Activated CD4-positive, alpha-beta memory T cell treated with anti-CD3 and anti-CD28 coated beads, Interleukin-2, amount 10 ng/mL, durations not matched to agents 7 days and 5 days (primary cell): ENCODE measurements at regions not wholly inside any gene's neighbourhood (a gene's known extent, or its start where the extent isn't known, plus 50 kb on each side); places are given as distances from the start of the nearest gene placed in this dataset.

Source experiments
- CTCF ChIA-PET: fragments of 350-600 bp; sonication (Branson Sonifier 250); formaldehyde crosslinking; loops from one replicate; lab custom pipeline; 2021; ENCODE audit warnings: antibody characterized with exemption, inconsistent platforms; lab: Charles Lee
- POLR2A ChIA-PET: fragments of 350-600 bp; sonication (Branson Sonifier 250); formaldehyde crosslinking; loops from one replicate; lab custom pipeline; 2021; ENCODE audit warnings: antibody characterized with exemption; lab: Charles Lee
- DNase-seq: peaks from one replicate; pipeline ENCODE4 v3.0.0-alpha.2; 2020
- H3K27ac Mint-ChIP-seq: one replicate; pipeline ENCODE4 v1.8.0; 2021; ENCODE audit warnings: mild to moderate bottlenecking, mixed read lengths
- H3K27me3 Mint-ChIP-seq: one replicate; pipeline ENCODE4 v1.8.0; 2021; ENCODE audit warnings: mixed read lengths
- H3K36me3 Mint-ChIP-seq: one replicate; pipeline ENCODE4 v1.8.0; 2021; ENCODE audit warnings: low read depth, mixed read lengths
- H3K4me1 Mint-ChIP-seq: one replicate; pipeline ENCODE4 v1.8.0; 2021; ENCODE audit warnings: mixed read lengths
- H3K4me3 Mint-ChIP-seq: one replicate; pipeline ENCODE4 v1.8.0; 2021; ENCODE audit warnings: mild to moderate bottlenecking, mixed read lengths
- H3K9me3 Mint-ChIP-seq: one replicate; pipeline ENCODE4 v1.8.0; 2021; ENCODE audit warnings: mixed read lengths

DNA sequence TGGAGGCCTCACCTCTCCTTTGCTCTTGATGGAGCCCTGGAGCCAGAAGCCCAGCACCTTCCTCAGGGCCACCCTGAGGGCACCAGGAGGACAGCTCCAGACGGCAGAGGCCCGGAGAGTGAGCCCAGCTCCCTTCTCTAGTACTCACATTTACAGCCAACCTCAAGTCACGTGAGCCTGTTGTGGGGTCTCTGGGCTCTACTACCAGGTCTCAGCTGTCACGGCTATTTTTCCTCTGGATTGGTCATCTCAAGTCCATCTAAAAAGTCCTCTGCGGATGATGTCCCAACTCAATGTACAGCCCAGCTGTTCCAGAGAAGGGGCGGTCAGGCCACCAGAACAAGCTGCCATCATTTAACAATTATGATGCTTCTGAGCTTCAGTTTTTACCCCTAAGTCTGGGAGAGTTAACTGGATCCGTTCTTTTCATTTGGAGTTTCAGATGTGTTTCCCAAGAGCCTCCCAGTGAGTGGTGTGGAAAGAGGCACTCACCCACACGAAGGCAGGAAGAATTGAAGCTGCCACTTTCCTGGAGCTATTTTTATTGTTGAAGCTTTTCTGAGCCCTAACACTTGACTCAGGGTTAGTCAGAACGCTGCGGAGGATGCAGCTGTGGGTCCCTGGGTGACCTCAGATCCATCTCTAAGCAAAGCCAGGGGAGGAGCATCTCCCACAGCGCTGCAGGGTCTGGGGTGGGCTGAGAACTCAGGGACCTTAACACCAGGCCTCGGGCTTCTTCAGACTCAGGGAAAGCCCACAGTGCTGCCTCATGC is 143.5 kb upstream of the UBL3 start:
- Mint-ChIP-seq H3K9me3 (no peaks in the 10 kb centered on the region), H3K4me1 (no peaks in the 10 kb centered on the region), H3K27ac (no peak overlapping the region), H3K4me3 (no peak overlapping the region), H3K27me3 (no peaks in the 10 kb centered on the region), H3K36me3 (no peaks in the 10 kb centered on the region)
- POLR2A ChIA-PET, result interaction anchor here (0.8 kb wide), 1 partner anchor 58 kb away, joined by 3 read pairs; no protein-coding TSS in a partner anchor
- CTCF ChIA-PET, result interaction anchor here (0.7 kb wide), 1 partner anchor 30 kb away, joined by 4 read pairs; no protein-coding TSS in a partner anchor
- DNase-seq, result no peak

GRCh38 chr13:29993196-29993595 is 142.8 kb upstream of the UBL3 start:
- no peak for DNase-seq
- no peak overlapping the region for H3K4me3 Mint-ChIP-seq
- H3K9me3 Mint-ChIP-seq, result peaks cover 1% of the 10 kb centered on the region
- H3K4me1 Mint-ChIP-seq, result no peaks in the 10 kb centered on the region
- H3K36me3 Mint-ChIP-seq, result peaks cover under 1% of the 10 kb centered on the region
- ChIA-PET POLR2A (interaction anchor here (0.8 kb wide), 1 partner anchor 57 kb away, joined by 3 read pairs; no protein-coding TSS in a partner anchor), CTCF (interaction anchor here (0.7 kb wide), 1 partner anchor 29 kb away, joined by 4 read pairs; no protein-coding TSS in a partner anchor)
- H3K27ac Mint-ChIP-seq, result no peak overlapping the region
- no peaks in the 10 kb centered on the region for H3K27me3 Mint-ChIP-seq

GRCh38 chr13:29991343-29991742 is 140.9 kb upstream of the UBL3 start:
- peaks cover 7% of the 10 kb centered on the region for H3K36me3 Mint-ChIP-seq
- peaks cover 11% of the 10 kb centered on the region for H3K9me3 Mint-ChIP-seq
- POLR2A ChIA-PET, result no interaction called here
- no peak overlapping the region for H3K4me3 Mint-ChIP-seq
- DNase-seq, result no peak
- CTCF ChIA-PET, result no interaction called here
- peaks cover 4% of the 10 kb centered on the region for H3K27me3 Mint-ChIP-seq
- H3K4me1 Mint-ChIP-seq, result no peaks in the 10 kb centered on the region
- H3K27ac Mint-ChIP-seq, result no peak overlapping the region

- peaks cover 11% of the 10 kb centered on the region for H3K36me3 Mint-ChIP-seq
- H3K27me3 Mint-ChIP-seq, result peaks cover 28% of the 10 kb centered on the region
- ChIA-PET CTCF (no interaction called here), POLR2A (no interaction called here)
- H3K4me3 Mint-ChIP-seq, result no peak overlapping the region
- DNase-seq, result no peak
- H3K9me3 Mint-ChIP-seq, result peaks cover 13% of the 10 kb centered on the region
- H3K27ac Mint-ChIP-seq, result no peak overlapping the region
- no peaks in the 10 kb centered on the region for H3K4me1 Mint-ChIP-seq
Measured at GRCh38 chr13:29987340-29987739, 136.9 kb upstream of the UBL3 start.

DNA sequence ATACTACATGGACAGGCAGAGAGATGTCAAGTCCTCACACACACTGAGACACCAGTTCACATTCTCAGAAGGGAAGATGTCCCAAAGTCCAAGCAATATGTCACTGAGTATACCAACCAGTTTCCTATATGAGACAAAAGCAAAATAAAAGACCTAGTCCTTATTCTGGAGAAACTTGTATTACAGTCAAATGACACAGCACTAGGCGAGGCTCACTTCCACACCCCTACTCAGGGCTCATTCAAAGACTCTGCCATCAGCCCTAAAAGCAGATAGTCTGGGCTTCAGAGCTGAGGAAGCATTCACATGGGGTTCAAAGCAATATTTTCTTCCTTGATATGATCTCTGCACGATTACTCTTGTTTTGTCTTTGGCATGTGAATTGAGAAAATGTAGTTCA is 129.9 kb upstream of the UBL3 start:
- no peak for DNase-seq
- Mint-ChIP-seq H3K27ac (no peak overlapping the region), H3K4me3 (no peak overlapping the region), H3K27me3 (peaks cover 23% of the 10 kb centered on the region), H3K36me3 (peaks cover 3% of the 10 kb centered on the region), H3K4me1 (peaks cover 9% of the 10 kb centered on the region), H3K9me3 (no peaks in the 10 kb centered on the region)
- POLR2A ChIA-PET, result no interaction called here
- CTCF ChIA-PET, result no interaction called here

GRCh38 chr13:29978211-29978610 is 127.8 kb upstream of the UBL3 start:
- DNase-seq, result no peak
- Mint-ChIP-seq H3K27me3 (peaks cover 10% of the 10 kb centered on the region), H3K4me1 (peaks cover 21% of the 10 kb centered on the region), H3K36me3 (no peaks in the 10 kb centered on the region), H3K4me3 (no peak overlapping the region), H3K27ac (no peak overlapping the region), H3K9me3 (no peaks in the 10 kb centered on the region)
- POLR2A ChIA-PET, result no interaction called here
- CTCF ChIA-PET, result no interaction called here

- no peak for DNase-seq
- no peaks in the 10 kb centered on the region for H3K36me3 Mint-ChIP-seq
- peaks cover 21% of the 10 kb centered on the region for H3K4me1 Mint-ChIP-seq
- no peak overlapping the region for H3K4me3 Mint-ChIP-seq
- peaks cover 6% of the 10 kb centered on the region for H3K27me3 Mint-ChIP-seq
- H3K27ac Mint-ChIP-seq, result no peak overlapping the region
- ChIA-PET POLR2A (interaction anchor here (1.4 kb wide), 1 partner anchor 128 kb away, joined by 4 read pairs; the partner anchor contains the start of gene UBL3), CTCF (no interaction called here)
- no peaks in the 10 kb centered on the region for H3K9me3 Mint-ChIP-seq
Measured at GRCh38 chr13:29977476-29978120, 127.2 kb upstream of the UBL3 start.

DNA sequence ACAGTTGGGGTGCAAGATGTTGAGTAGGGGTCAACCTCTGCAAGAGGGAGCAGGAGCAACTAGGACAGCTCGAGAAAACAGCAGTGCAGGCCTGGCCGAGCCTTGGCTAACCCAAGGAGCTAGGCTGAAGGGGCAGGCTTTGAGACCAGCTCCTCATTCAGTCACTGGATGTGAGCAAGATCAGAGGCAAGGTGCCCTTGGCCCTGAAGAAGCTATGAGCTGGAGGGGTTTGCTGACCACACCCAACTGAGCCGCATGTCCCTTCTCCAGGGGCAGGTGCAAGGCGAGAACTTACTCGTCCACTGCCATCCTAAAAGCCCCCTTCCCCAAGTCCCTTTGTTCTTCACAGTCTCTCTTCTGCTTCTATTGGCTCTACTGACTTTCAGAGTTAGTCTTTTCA is 126.1 kb upstream of the UBL3 start:
- CTCF ChIA-PET, result interaction anchor here (0.8 to 1.2 kb wide), 2 partner anchors 17 to 21 kb away, joined by 3 read pairs; no protein-coding TSS in a partner anchor
- DNase-seq, result no peak
- POLR2A ChIA-PET, result interaction anchor here (1.4 kb wide), 1 partner anchor 127 kb away, joined by 4 read pairs; the partner anchor contains the start of gene UBL3
- H3K4me1 Mint-ChIP-seq, result peaks cover 23% of the 10 kb centered on the region
- no peaks in the 10 kb centered on the region for H3K27me3 Mint-ChIP-seq
- H3K27ac Mint-ChIP-seq, result no peak overlapping the region
- H3K9me3 Mint-ChIP-seq, result no peaks in the 10 kb centered on the region
- no peaks in the 10 kb centered on the region for H3K36me3 Mint-ChIP-seq
- no peak overlapping the region for H3K4me3 Mint-ChIP-seq

DNA sequence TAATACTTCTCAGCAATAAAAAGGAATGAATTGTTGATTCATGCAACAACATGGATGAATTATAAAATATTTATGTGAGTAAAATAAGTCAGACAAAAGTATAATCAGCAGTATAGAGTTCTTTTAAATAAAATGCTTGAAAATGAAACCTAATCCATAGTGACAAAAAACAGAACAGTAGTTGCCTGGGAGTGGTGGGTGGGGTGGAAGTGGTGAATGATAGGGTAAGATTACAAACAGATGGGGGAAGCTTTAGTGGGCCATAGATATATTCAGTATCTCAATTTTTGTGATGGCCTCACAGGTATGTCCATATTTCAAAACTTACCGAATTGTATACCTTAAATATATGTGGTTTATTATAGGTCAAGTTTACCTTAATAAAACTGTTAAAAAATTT is 124.9 kb upstream of the UBL3 start:
- ChIA-PET POLR2A (interaction anchor here (1.0 to 1.6 kb wide), 2 partner anchors 21 to 125 kb away, joined by 3 to 5 read pairs; partner anchors contain the start of gene UBL3), CTCF (interaction anchor here (0.7 to 1.8 kb wide), 3 partner anchors 16 to 52 kb away, joined by 3 to 4 read pairs (median 3); no protein-coding TSS in a partner anchor)
- no peaks in the 10 kb centered on the region for H3K36me3 Mint-ChIP-seq
- H3K4me1 Mint-ChIP-seq, result peaks cover 27% of the 10 kb centered on the region
- H3K27ac Mint-ChIP-seq, result no peak overlapping the region
- DNase-seq, result no peak
- no peaks in the 10 kb centered on the region for H3K9me3 Mint-ChIP-seq
- H3K27me3 Mint-ChIP-seq, result no peaks in the 10 kb centered on the region
- no peak overlapping the region for H3K4me3 Mint-ChIP-seq

DNA sequence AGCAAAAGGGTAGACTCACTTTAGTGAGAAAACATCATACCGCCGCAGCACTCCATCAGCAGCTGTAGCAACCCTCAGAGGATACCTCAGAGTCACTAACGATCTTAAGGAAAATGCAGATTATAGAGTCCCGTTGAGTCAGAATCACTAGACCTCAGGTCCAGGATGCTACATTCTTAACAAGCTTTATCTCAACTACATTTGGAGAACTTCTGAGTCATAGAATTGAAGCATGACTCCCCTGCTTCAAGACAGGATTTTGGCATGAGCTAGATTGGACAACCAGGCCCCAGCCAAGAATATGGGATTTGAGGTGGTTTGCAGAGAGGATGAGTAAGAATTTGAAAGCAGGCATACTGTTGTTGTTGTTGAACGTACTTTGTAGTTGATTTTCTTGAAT is 118.9 kb upstream of the UBL3 start:
- ChIA-PET POLR2A (no interaction called here), CTCF (no interaction called here)
- H3K27me3 Mint-ChIP-seq, result peaks cover 4% of the 10 kb centered on the region
- no peak for DNase-seq
- H3K27ac Mint-ChIP-seq, result no peak overlapping the region
- H3K9me3 Mint-ChIP-seq, result peaks cover 7% of the 10 kb centered on the region
- peaks cover 7% of the 10 kb centered on the region for H3K4me1 Mint-ChIP-seq
- H3K4me3 Mint-ChIP-seq, result no peak overlapping the region
- H3K36me3 Mint-ChIP-seq, result peaks cover 7% of the 10 kb centered on the region

GRCh38 chr13:29964181-29964845 is 113.9 kb upstream of the UBL3 start:
- Mint-ChIP-seq H3K36me3 (peaks cover 6% of the 10 kb centered on the region), H3K4me3 (no peak overlapping the region), H3K9me3 (peaks cover 6% of the 10 kb centered on the region), H3K27ac (no peak overlapping the region), H3K4me1 (peaks cover 27% of the 10 kb centered on the region), H3K27me3 (peaks cover 4% of the 10 kb centered on the region)
- DNase-seq, result no peak
- CTCF ChIA-PET, result interaction anchor here (0.6 to 0.8 kb wide), 2 partner anchors 29 to 30 kb away, joined by 3 to 4 read pairs; no protein-coding TSS in a partner anchor
- POLR2A ChIA-PET, result no interaction called here

DNA sequence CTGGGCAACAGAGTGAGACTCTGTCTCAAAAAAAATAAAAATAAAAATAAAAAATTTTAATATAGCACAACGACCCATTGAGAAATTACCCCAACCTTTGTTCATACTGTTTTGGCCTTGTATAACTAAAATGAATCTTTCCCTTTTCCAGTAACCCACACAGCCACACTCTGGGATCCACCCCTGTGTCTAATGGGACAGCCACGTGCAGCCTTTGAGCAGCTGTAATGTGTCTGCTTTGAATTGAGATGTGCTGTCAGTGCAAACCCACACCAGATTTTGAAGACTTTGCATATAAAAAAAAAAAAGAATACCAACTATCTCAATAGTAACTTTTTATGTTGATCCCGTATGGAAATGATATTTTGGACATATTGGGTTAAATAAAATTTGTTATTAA is 112.7 kb upstream of the UBL3 start:
- ChIA-PET CTCF (no interaction called here), POLR2A (interaction anchor here (0.8 kb wide), 1 partner anchor 11 kb away, joined by 4 read pairs; no protein-coding TSS in a partner anchor)
- no peaks in the 10 kb centered on the region for H3K36me3 Mint-ChIP-seq
- H3K4me1 Mint-ChIP-seq, result peaks cover 34% of the 10 kb centered on the region
- H3K27me3 Mint-ChIP-seq, result peaks cover 4% of the 10 kb centered on the region
- H3K4me3 Mint-ChIP-seq, result no peak overlapping the region
- no peak for DNase-seq
- no peaks in the 10 kb centered on the region for H3K9me3 Mint-ChIP-seq
- no peak overlapping the region for H3K27ac Mint-ChIP-seq
